CD4-positive, alpha-beta T cell (primary cell): ENCODE measurements at regions not wholly inside any gene's neighbourhood (a gene's known extent, or its start where the extent isn't known, plus 50 kb on each side); places are given as distances from the start of the nearest gene placed in this dataset.

Source experiments
- ATAC-seq: fragments of 200-7000 bp; cut with Tn5 transposase; one replicate; pipeline ENCODE4 v1.10.0; 2022; ENCODE audit warnings: mild to moderate bottlenecking; ENCODE audit not compliant: poor library complexity
- CTCF ChIA-PET: fragments of 350-600 bp; sonication (Branson Sonifier 250); formaldehyde crosslinking; loops from one replicate; lab custom pipeline; 2021; ENCODE audit warnings: antibody characterized with exemption, inconsistent platforms; lab: Charles Lee
- POLR2A ChIA-PET: fragments of 350-600 bp; sonication (Branson Sonifier 250); formaldehyde crosslinking; loops from one replicate; lab custom pipeline; 2021; ENCODE audit warnings: antibody characterized with exemption, inconsistent platforms; lab: Charles Lee
- DNase-seq, 14 experiments: peaks; one replicate each; pipeline ENCODE4 v3.0.0-alpha.2; 2013 to 2020; ENCODE audit warnings: mixed read lengths in 2 of 14
- H3K27ac ChIP-seq, 2 donors: one replicate each; pipeline versions ENCODE4 v1.5.1 to v1.7.0; 2013; ENCODE audit warnings: low read length in 2 of 2, low read depth in 1 of 2, mild to moderate bottlenecking in 1 of 2
- H3K27me3 ChIP-seq, 2 experiments: 1 replicate in 1 of 2; 2 replicates in 1 of 2; pipeline versions ENCODE4 v1.6.1 to v1.7.0; 2013; ENCODE audit warnings: low read length in 2 of 2, control low read depth in 1 of 2, mild to moderate bottlenecking in 1 of 2, moderate library complexity in 1 of 2; ENCODE audit not compliant: insufficient read depth in 2 of 2, control insufficient read depth in 1 of 2
- H3K36me3 ChIP-seq: one replicate; pipeline ENCODE4 v1.6.1; 2013; ENCODE audit warnings: low read length, control low read depth; ENCODE audit not compliant: insufficient read depth
- H3K4me1 ChIP-seq: one replicate; pipeline ENCODE4 v1.6.1; 2013; ENCODE audit warnings: low read length, control low read depth; ENCODE audit not compliant: insufficient read depth
- H3K4me3 ChIP-seq: one replicate; pipeline ENCODE4 v1.5.1; 2013; ENCODE audit warnings: mild to moderate bottlenecking, low read length, moderate library complexity
- H3K9me3 ChIP-seq, 2 experiments: 1 replicate in 1 of 2; 2 replicates in 1 of 2; pipeline versions ENCODE4 v1.6.1 to v1.7.0; 2013; ENCODE audit warnings: low read length in 2 of 2, mild to moderate bottlenecking in 2 of 2, control low read depth in 1 of 2, moderate library complexity in 1 of 2; ENCODE audit not compliant: control insufficient read depth in 1 of 2, insufficient read depth in 1 of 2
- H3K27ac Mint-ChIP-seq: one replicate; pipeline ENCODE4 v1.8.0; 2020; ENCODE audit warnings: mixed read lengths
- H3K27me3 Mint-ChIP-seq: one replicate; pipeline ENCODE4 v1.8.0; 2021; ENCODE audit warnings: mixed read lengths
- H3K36me3 Mint-ChIP-seq: one replicate; pipeline ENCODE4 v1.8.0; 2021; ENCODE audit warnings: low read depth, mixed read lengths
- H3K4me1 Mint-ChIP-seq: one replicate; pipeline ENCODE4 v1.8.0; 2021; ENCODE audit warnings: low read depth, mixed read lengths
- H3K4me3 Mint-ChIP-seq: one replicate; pipeline ENCODE4 v1.8.0; 2020; ENCODE audit warnings: mild to moderate bottlenecking, mixed read lengths
- H3K9me3 Mint-ChIP-seq: one replicate; pipeline ENCODE4 v1.8.0; 2020; ENCODE audit warnings: mixed read lengths
- intact Hi-C, 2 experiments: fragments of 100-400 bp; cut with DNase I in 1 of 2; cut with micrococcal nuclease in 1 of 2; formaldehyde crosslinking; loops; one replicate each; pipeline versions ENCODE4 v1.15.1 to v1.9.0; 2023 to 2025; cut with DNase I, micrococcal nuclease
- TF ChIP-seq, protein P1 (sequence below): fragments of 200-600 bp; IDR thresholded peaks from one replicate; pipeline ENCODE4 v1.8.0; 2022; ENCODE audit warnings: antibody characterized with exemption, mild to moderate bottlenecking

DNA sequence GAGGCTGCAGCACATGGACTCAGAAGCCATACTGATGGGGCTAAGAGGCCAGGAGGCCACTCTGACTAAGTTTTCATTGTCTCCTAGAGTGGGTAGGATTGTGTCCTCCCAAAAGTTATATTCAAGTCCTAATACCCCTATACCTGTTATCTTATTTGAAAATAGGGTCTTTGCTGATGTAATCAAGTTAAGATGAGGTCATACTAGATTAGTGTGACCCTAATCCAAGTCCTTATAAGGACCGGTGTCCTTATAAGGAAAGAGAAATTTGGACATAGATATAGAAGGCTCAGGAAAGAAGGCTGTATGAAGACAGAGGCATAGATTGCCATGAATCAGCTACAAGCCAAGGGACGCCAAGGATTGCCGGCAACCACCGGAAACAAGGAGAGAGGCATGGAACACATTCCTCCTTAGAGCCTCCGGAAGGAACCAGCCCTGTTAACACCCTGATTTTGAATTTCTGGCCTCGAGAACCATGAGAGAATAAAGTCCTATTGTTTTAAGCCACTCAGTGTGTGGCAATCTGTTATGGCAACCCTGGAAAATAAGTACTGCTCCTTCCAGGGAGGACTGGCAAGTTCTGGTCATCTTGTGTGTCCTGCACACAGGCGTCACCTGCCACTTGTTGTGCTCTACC lies 157.0 kb downstream of the EMX2 start:
- H3K27ac ChIP-seq, result no peak overlapping the region
- Mint-ChIP-seq H3K27ac (no peak overlapping the region), H3K36me3 (no peaks in the 10 kb centered on the region), H3K4me3 (no peak overlapping the region), H3K4me1 (no peaks in the 10 kb centered on the region), H3K27me3 (peaks cover 3% of the 10 kb centered on the region), H3K9me3 (no peaks in the 10 kb centered on the region)
- no peaks in the 10 kb centered on the region for H3K36me3 ChIP-seq
- CTCF ChIA-PET, result no interaction called here
- ATAC-seq (no peak), DNase-seq (no peak)
- TF ChIP-seq, protein P1, sequence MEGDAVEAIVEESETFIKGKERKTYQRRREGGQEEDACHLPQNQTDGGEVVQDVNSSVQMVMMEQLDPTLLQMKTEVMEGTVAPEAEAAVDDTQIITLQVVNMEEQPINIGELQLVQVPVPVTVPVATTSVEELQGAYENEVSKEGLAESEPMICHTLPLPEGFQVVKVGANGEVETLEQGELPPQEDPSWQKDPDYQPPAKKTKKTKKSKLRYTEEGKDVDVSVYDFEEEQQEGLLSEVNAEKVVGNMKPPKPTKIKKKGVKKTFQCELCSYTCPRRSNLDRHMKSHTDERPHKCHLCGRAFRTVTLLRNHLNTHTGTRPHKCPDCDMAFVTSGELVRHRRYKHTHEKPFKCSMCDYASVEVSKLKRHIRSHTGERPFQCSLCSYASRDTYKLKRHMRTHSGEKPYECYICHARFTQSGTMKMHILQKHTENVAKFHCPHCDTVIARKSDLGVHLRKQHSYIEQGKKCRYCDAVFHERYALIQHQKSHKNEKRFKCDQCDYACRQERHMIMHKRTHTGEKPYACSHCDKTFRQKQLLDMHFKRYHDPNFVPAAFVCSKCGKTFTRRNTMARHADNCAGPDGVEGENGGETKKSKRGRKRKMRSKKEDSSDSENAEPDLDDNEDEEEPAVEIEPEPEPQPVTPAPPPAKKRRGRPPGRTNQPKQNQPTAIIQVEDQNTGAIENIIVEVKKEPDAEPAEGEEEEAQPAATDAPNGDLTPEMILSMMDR, result no peak
- intact Hi-C loops, result no loop called here
- H3K27me3 ChIP-seq, result peaks cover 0 to 5% of the 10 kb centered on the region in 2 experiments
- no peaks in the 10 kb centered on the region for H3K4me1 ChIP-seq
- H3K9me3 ChIP-seq, result no peaks in the 10 kb centered on the region
- POLR2A ChIA-PET, result no interaction called here
- H3K4me3 ChIP-seq, result no peak overlapping the region

DNA sequence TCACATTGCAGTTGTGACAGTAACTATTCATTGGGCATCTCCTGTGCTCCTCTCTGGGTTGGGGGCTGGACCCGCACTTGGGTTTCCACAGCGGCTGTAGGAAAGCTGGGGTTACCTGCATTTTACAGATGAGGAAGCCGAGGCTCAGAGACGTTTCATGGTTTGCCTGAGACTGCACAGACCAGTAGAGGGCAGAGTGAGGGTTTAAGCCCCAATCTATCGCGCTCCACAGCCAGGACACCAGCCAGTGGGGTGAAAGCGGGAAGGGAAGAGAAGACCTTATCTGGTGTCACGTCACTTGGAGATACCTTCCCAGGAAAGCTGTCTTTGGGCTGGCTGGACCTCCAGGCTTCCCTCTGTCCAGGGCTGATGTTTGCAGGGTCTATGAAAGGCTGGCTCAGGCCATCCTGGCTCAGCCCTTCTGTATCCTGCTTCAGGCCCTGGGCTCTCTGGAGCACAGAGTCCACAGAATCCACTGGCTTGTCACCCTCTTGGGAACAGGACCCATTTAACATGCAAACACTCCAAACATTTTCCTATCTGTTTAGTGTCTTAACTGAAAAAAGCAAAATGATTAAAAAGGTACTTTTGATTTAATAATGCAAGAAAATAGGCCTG lies 167.7 kb downstream of the EMX2 start:
- H3K27ac ChIP-seq, result no peak overlapping the region
- DNase-seq (no peak), ATAC-seq (no peak)
- H3K9me3 ChIP-seq, result peaks cover 0 to 6% of the 10 kb centered on the region in 2 experiments
- H3K36me3 ChIP-seq, result no peaks in the 10 kb centered on the region
- no peak overlapping the region for H3K4me3 ChIP-seq
- H3K4me3 Mint-ChIP-seq, result no peak overlapping the region
- TF ChIP-seq, protein P1, result no peak
- peaks cover 14% of the 10 kb centered on the region for H3K27me3 Mint-ChIP-seq
- ChIA-PET CTCF (no interaction called here), POLR2A (no interaction called here)
- no peaks in the 10 kb centered on the region for H3K27me3 ChIP-seq
- no peak overlapping the region for H3K27ac Mint-ChIP-seq
- H3K4me1 Mint-ChIP-seq, result no peaks in the 10 kb centered on the region
- H3K9me3 Mint-ChIP-seq, result no peaks in the 10 kb centered on the region
- no peaks in the 10 kb centered on the region for H3K36me3 Mint-ChIP-seq
- no peaks in the 10 kb centered on the region for H3K4me1 ChIP-seq
- intact Hi-C loops, result no loop called here

DNA sequence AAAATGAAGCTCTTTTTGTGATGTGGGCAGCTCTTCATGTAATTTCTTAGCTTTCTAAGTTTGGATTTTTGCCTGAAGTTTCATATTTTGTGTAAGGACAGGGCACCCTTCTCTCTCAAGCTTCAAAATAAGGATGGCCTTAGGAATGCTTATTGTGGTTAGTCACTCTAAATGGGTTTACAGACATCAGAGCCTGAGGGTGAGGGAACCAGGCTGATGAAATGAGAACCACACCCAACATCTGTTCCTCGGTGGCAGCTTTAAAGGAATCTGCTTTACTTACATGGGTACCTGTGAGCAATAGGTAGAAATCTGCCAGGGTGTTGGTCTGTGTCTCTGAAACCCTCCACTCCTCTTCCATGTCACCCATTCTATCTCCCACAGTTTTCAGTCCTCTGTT lies 174.3 kb downstream of the EMX2 start:
- intact Hi-C loops, result no loop called here
- no peaks in the 10 kb centered on the region for H3K36me3 Mint-ChIP-seq
- no peaks in the 10 kb centered on the region for H3K4me1 Mint-ChIP-seq
- no peak overlapping the region for H3K4me3 ChIP-seq
- ATAC-seq (no peak), DNase-seq (no peak)
- POLR2A ChIA-PET, result no interaction called here
- CTCF ChIA-PET, result no interaction called here
- no peaks in the 10 kb centered on the region for H3K9me3 Mint-ChIP-seq
- H3K36me3 ChIP-seq, result no peaks in the 10 kb centered on the region
- H3K27me3 Mint-ChIP-seq, result peaks cover 26% of the 10 kb centered on the region
- TF ChIP-seq, protein P1, result no peak
- no peak overlapping the region for H3K27ac ChIP-seq
- H3K27ac Mint-ChIP-seq, result no peak overlapping the region
- H3K4me3 Mint-ChIP-seq, result no peak overlapping the region
- no peaks in the 10 kb centered on the region for H3K4me1 ChIP-seq
- H3K9me3 ChIP-seq, result no peaks in the 10 kb centered on the region
- peaks cover 0 to 3% of the 10 kb centered on the region in 2 experiments for H3K27me3 ChIP-seq
